ENCODE measurements at regions not wholly inside any gene's neighbourhood (a gene's known extent, or its start where the extent isn't known, plus 50 kb on each side); places are given as distances from the start of the nearest gene placed in this dataset.

DNA sequence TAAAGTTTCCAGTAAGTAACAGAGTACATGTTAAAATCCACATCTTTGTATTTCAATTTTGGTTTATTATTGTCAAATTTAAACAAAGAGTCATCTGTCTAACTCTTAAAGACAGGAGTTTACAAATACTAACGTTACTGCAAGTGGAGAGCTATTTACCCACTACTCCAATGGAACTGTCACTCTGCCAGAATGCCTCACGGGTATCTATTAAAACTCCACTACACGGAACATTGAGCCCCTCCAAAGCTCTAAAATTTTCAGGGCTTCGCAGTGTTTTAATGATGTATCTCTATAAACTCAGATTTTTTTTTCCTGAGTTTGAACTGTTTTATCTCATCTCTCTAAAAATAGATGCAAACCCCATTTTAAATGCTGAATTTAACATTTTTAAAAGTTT, 388.7 kb upstream of the SEMA3A start:
- TF ChIP-seq, protein P1, sequence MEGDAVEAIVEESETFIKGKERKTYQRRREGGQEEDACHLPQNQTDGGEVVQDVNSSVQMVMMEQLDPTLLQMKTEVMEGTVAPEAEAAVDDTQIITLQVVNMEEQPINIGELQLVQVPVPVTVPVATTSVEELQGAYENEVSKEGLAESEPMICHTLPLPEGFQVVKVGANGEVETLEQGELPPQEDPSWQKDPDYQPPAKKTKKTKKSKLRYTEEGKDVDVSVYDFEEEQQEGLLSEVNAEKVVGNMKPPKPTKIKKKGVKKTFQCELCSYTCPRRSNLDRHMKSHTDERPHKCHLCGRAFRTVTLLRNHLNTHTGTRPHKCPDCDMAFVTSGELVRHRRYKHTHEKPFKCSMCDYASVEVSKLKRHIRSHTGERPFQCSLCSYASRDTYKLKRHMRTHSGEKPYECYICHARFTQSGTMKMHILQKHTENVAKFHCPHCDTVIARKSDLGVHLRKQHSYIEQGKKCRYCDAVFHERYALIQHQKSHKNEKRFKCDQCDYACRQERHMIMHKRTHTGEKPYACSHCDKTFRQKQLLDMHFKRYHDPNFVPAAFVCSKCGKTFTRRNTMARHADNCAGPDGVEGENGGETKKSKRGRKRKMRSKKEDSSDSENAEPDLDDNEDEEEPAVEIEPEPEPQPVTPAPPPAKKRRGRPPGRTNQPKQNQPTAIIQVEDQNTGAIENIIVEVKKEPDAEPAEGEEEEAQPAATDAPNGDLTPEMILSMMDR (IDR thresholded peaks at IDR 0.05): no peak
- TF ChIP-seq EHMT2 (IDR thresholded peaks at IDR 0.05; ENCODE audit: low read depth) (no peak), ESRRA (IDR thresholded peaks at IDR 0.05; ENCODE audit: borderline replicate concordance, low read length) (no peak)
